GM10266 (cell line): ENCODE measurements at regions not wholly inside any gene's neighbourhood (a gene's known extent, or its start where the extent isn't known, plus 50 kb on each side); places are given as distances from the start of the nearest gene placed in this dataset.

Experiments used
- DNase-seq: peaks from one replicate; pipeline ENCODE4 v3.0.0; 2012; ENCODE audit errors: extremely low spot score
- CTCF ChIP-seq: IDR thresholded peaks from 2 replicates; pipeline ENCODE4 v1.5.1; 2012; ENCODE audit warnings: mild to moderate bottlenecking, low read depth; ENCODE audit not compliant: control insufficient read depth, insufficient read depth; ENCODE audit errors: missing control alignments

GRCh38 chr2:155431004-155431507 lies 732.6 kb downstream of the KCNJ3 start:
- no peak for TF ChIP-seq CTCF
- no peak for DNase-seq

GRCh38 chr2:155427470-155427869 lies 729.0 kb downstream of the KCNJ3 start:
- no peak for DNase-seq
- no peak for TF ChIP-seq CTCF

GRCh38 chr2:155424518-155424917 lies 726.0 kb downstream of the KCNJ3 start:
- TF ChIP-seq CTCF = no peak
- no peak for DNase-seq

GRCh38 chr2:155418753-155419152 lies 720.3 kb downstream of the KCNJ3 start:
- TF ChIP-seq CTCF = no peak
- no peak for DNase-seq

GRCh38 chr2:155412598-155412997 lies 714.1 kb downstream of the KCNJ3 start:
- no peak for TF ChIP-seq CTCF
- DNase-seq = no peak

- DNase-seq = no peak
- TF ChIP-seq CTCF = no peak
Measured at GRCh38 chr2:155404433-155405002, 706.0 kb downstream of the KCNJ3 start.

GRCh38 chr2:155393406-155393805 lies 694.9 kb downstream of the KCNJ3 start:
- no peak for DNase-seq
- no peak for TF ChIP-seq CTCF
